GM13976 (cell line): ENCODE measurements at regions not wholly inside any gene's neighbourhood (a gene's known extent, or its start where the extent isn't known, plus 50 kb on each side); places are given as distances from the start of the nearest gene placed in this dataset.

Experiments used
- DNase-seq: peaks from one replicate; pipeline ENCODE4 v3.0.0; 2012; ENCODE audit warnings: low spot score
- in situ Hi-C: fragments of 300-500 bp; cut with MboI; formaldehyde crosslinking; loops from one replicate; pipeline ENCODE4 v1.12.0; 2022; ENCODE audit warnings: low sequenced_read_pairs, mixed read lengths, inconsistent platforms; ENCODE audit not compliant: unreplicated experiment
- TF ChIP-seq, protein P1 (sequence below): IDR thresholded peaks from 2 replicates; pipeline ENCODE4 v1.5.1; 2012; ENCODE audit warnings: borderline replicate concordance, mild to moderate bottlenecking; ENCODE audit not compliant: insufficient read depth; ENCODE audit errors: extremely low read depth, missing control alignments, control extremely low read depth

- TF ChIP-seq, protein P1, sequence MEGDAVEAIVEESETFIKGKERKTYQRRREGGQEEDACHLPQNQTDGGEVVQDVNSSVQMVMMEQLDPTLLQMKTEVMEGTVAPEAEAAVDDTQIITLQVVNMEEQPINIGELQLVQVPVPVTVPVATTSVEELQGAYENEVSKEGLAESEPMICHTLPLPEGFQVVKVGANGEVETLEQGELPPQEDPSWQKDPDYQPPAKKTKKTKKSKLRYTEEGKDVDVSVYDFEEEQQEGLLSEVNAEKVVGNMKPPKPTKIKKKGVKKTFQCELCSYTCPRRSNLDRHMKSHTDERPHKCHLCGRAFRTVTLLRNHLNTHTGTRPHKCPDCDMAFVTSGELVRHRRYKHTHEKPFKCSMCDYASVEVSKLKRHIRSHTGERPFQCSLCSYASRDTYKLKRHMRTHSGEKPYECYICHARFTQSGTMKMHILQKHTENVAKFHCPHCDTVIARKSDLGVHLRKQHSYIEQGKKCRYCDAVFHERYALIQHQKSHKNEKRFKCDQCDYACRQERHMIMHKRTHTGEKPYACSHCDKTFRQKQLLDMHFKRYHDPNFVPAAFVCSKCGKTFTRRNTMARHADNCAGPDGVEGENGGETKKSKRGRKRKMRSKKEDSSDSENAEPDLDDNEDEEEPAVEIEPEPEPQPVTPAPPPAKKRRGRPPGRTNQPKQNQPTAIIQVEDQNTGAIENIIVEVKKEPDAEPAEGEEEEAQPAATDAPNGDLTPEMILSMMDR: no peak
- DNase-seq: no peak
- in situ Hi-C loops: no loop called here
Observed at GRCh38 chr10:131769571-131770410, 131.0 kb upstream of the PPP2R2D start.

GRCh38 chr10:131770946-131771633 lies 129.7 kb upstream of the PPP2R2D start:
- TF ChIP-seq, protein P1: no peak
- no peak for DNase-seq
- in situ Hi-C loops: no loop called here

GRCh38 chr10:131771634-131772358 lies 129.0 kb upstream of the PPP2R2D start:
- no peak for DNase-seq
- TF ChIP-seq, protein P1: no peak
- in situ Hi-C loops: no loop called here

DNA sequence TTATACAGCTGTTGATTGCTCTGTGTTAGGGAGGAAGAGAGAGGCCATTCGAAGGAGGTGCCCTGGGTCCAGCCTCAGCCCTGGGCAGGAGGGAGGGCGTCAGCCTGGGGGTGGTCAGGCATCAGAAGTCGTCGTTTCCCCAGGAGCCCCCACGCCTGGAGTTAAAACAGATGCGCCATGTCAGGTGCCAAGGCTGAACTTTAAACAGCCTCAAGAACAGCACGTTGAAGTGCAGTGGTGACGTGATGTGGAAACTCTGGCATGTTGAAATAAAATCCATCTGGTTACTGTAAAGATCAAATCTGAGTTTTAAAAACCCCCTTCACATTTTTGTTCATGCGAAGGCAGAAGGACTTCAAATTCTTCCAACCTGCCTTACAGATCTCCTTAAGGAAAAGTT lies 128.4 kb upstream of the PPP2R2D start:
- in situ Hi-C loops: no loop called here
- no peak for DNase-seq
- TF ChIP-seq, protein P1: no peak

DNA sequence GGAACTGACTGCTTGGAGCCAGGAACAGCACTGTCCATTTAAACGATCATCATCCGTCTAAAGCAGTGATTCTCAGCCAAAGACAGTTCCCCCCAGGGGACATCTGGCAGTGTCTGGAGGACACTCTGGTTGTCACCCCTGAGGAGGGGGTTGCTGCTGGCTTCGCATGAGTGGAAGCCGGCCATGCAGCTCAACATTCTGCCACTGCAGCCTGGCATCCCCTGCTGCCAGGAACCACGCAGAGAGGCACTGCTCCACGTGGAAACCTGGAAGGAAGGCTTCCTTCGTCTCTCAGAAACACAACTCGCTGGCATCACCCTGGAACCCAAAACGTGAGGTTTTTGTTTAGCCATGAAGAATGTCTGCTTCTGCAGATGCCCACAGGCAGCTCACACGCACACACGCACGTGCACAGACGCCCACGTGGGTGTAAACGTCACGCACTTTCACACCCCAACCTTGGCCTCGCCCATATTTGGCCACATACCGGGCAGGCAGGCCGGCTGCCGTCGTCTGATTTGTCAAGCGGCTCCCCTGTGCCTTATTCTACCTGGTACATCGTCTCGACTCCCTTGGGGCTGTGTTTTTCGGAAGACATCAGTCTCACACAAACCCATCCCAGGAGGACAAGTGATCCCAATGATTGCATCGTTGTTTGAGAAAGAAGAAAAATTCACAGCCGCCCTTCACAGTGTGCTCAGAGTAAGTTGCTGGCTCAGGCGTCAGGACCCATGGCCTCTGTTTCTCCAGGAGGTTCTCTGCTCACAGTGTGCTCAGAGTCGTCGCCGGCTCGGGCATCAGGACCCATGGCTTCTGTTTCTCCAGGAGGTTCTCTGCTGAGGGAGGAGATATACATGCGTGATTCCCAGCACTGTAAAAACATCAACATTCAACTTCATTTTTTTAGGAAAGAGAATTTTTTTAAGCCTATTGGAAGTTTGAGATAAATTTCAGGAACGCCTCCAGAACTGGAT lies 127.2 kb upstream of the PPP2R2D start:
- in situ Hi-C loops: no loop called here
- TF ChIP-seq, protein P1: no peak
- DNase-seq: no peak
